ENCODE measurements at regions not wholly inside any gene's neighbourhood (a gene's known extent, or its start where the extent isn't known, plus 50 kb on each side); places are given as distances from the start of the nearest gene placed in this dataset.

GRCh38 chr2:9065901-9066300 is 62.4 kb upstream of the MBOAT2 start:
- Histone ChIP-seq H3K27me3 (ENCODE audit: control insufficient read depth, insufficient read depth, low read length, poor library complexity, severe bottlenecking) (no peaks in the 10 kb centered on the region), H3K4me3 (ENCODE audit: insufficient read depth, low read depth, low read length) (no peak overlapping the region), H3K4me1 (ENCODE audit: control insufficient read depth, insufficient read depth, low read length) (no peaks in the 10 kb centered on the region), H3K27ac (ENCODE audit: insufficient read depth, low read depth, low read length, poor library complexity, severe bottlenecking) (no peak overlapping the region), H3K9me3 (ENCODE audit: control insufficient read depth, low read length) (no peaks in the 10 kb centered on the region), H3K36me3 (ENCODE audit: control insufficient read depth, insufficient read depth, low read length) (no peaks in the 10 kb centered on the region)
- WGBS, 2 experiments, result 80 to 86% methylated on average over 1 of the region's 1 CpG

GRCh38 chr2:9063023-9063606 is 59.6 kb upstream of the MBOAT2 start:
- Histone ChIP-seq H3K4me3 (ENCODE audit: insufficient read depth, low read depth, low read length) (no peak overlapping the region), H3K27me3 (ENCODE audit: control insufficient read depth, insufficient read depth, low read length, poor library complexity, severe bottlenecking) (no peaks in the 10 kb centered on the region), H3K9me3 (ENCODE audit: control insufficient read depth, low read length) (no peaks in the 10 kb centered on the region), H3K27ac (ENCODE audit: insufficient read depth, low read depth, low read length, poor library complexity, severe bottlenecking) (no peak overlapping the region), H3K4me1 (ENCODE audit: control insufficient read depth, insufficient read depth, low read length) (no peaks in the 10 kb centered on the region), H3K36me3 (ENCODE audit: control insufficient read depth, insufficient read depth, low read length) (no peaks in the 10 kb centered on the region)
- 91 to 95% methylated on average over 2 of the region's 2 CpGs for WGBS, 2 experiments

- WGBS, 2 experiments, result 92 to 94% methylated on average over 4 of the region's 4 CpGs
Observed at GRCh38 chr2:9060819-9061218, 57.3 kb upstream of the MBOAT2 start.

GRCh38 chr2:9057939-9058761 is 54.7 kb upstream of the MBOAT2 start:
- H3K9me3 ChIP-seq (ENCODE audit: control insufficient read depth, low read length), result no peaks in the 10 kb centered on the region
- H3K27me3 ChIP-seq (ENCODE audit: control insufficient read depth, insufficient read depth, low read length, poor library complexity, severe bottlenecking), result no peaks in the 10 kb centered on the region
- H3K27ac ChIP-seq (ENCODE audit: insufficient read depth, low read depth, low read length, poor library complexity, severe bottlenecking), result no peak overlapping the region
- H3K4me1 ChIP-seq (ENCODE audit: control insufficient read depth, insufficient read depth, low read length), result no peaks in the 10 kb centered on the region
- no peaks in the 10 kb centered on the region for H3K36me3 ChIP-seq (ENCODE audit: control insufficient read depth, insufficient read depth, low read length)
- no peak overlapping the region for H3K4me3 ChIP-seq (ENCODE audit: insufficient read depth, low read depth, low read length)
- 94% methylated on average over 7 to 8 of the region's 9 CpGs for WGBS, 2 experiments

More at GRCh38 chr2:9060819-9061218, 57.3 kb upstream of the MBOAT2 start:
- H3K4me3 ChIP-seq (ENCODE audit: insufficient read depth, low read depth, low read length), result no peak overlapping the region
- no peaks in the 10 kb centered on the region for H3K27me3 ChIP-seq (ENCODE audit: control insufficient read depth, insufficient read depth, low read length, poor library complexity, severe bottlenecking)
- no peaks in the 10 kb centered on the region for H3K9me3 ChIP-seq (ENCODE audit: control insufficient read depth, low read length)
- no peak overlapping the region for H3K27ac ChIP-seq (ENCODE audit: insufficient read depth, low read depth, low read length, poor library complexity, severe bottlenecking)
- no peaks in the 10 kb centered on the region for H3K36me3 ChIP-seq (ENCODE audit: control insufficient read depth, insufficient read depth, low read length)
- H3K4me1 ChIP-seq (ENCODE audit: control insufficient read depth, insufficient read depth, low read length), result no peaks in the 10 kb centered on the region

GRCh38 chr2:9055471-9055870 is 52.0 kb upstream of the MBOAT2 start:
- Histone ChIP-seq H3K27me3 (ENCODE audit: control insufficient read depth, insufficient read depth, low read length, poor library complexity, severe bottlenecking) (no peaks in the 10 kb centered on the region), H3K4me1 (ENCODE audit: control insufficient read depth, insufficient read depth, low read length) (no peaks in the 10 kb centered on the region), H3K36me3 (ENCODE audit: control insufficient read depth, insufficient read depth, low read length) (no peaks in the 10 kb centered on the region), H3K27ac (ENCODE audit: insufficient read depth, low read depth, low read length, poor library complexity, severe bottlenecking) (no peak overlapping the region), H3K4me3 (ENCODE audit: insufficient read depth, low read depth, low read length) (no peak overlapping the region), H3K9me3 (ENCODE audit: control insufficient read depth, low read length) (no peaks in the 10 kb centered on the region)
- WGBS, 2 experiments, result 93 to 95% methylated on average over 4 of the region's 4 CpGs

- no peaks in the 10 kb centered on the region for H3K36me3 ChIP-seq (ENCODE audit: control insufficient read depth, insufficient read depth, low read length)
- WGBS, 2 experiments, result 92 to 96% methylated on average over 2 of the region's 2 CpGs
- no peaks in the 10 kb centered on the region for H3K4me1 ChIP-seq (ENCODE audit: control insufficient read depth, insufficient read depth, low read length)
- H3K27me3 ChIP-seq (ENCODE audit: control insufficient read depth, insufficient read depth, low read length, poor library complexity, severe bottlenecking), result no peaks in the 10 kb centered on the region
- no peaks in the 10 kb centered on the region for H3K9me3 ChIP-seq (ENCODE audit: control insufficient read depth, low read length)
- H3K27ac ChIP-seq (ENCODE audit: insufficient read depth, low read depth, low read length, poor library complexity, severe bottlenecking), result no peak overlapping the region
- no peak overlapping the region for H3K4me3 ChIP-seq (ENCODE audit: insufficient read depth, low read depth, low read length)
Observed at GRCh38 chr2:9053534-9053931, 50.0 kb upstream of the MBOAT2 start.

Data from ectodermal cell (in vitro differentiated cells).